Loucy (cell line): ENCODE measurements at regions not wholly inside any gene's neighbourhood (a gene's known extent, or its start where the extent isn't known, plus 50 kb on each side); places are given as distances from the start of the nearest gene placed in this dataset.

Experiments
- H2AFZ ChIP-seq: fragments of 200-600 bp; sonication (generic); 2 replicates; pipeline ENCODE4 v1.6.0; 2016; ENCODE audit warnings: antibody characterized with exemption, mild to moderate bottlenecking, low read length, moderate library complexity
- H3F3A ChIP-seq: fragments of 200-600 bp; 2 replicates; pipeline ENCODE4 v1.6.0; 2016; ENCODE audit warnings: antibody characterized with exemption, low read depth, mild to moderate bottlenecking
- H3K27me3 ChIP-seq: fragments of 200-600 bp; sonication (generic); 2 replicates; pipeline ENCODE4 v1.6.1; 2014; ENCODE audit warnings: low read length, mild to moderate bottlenecking; ENCODE audit not compliant: insufficient read depth, poor library complexity, severe bottlenecking
- H3K36me3 ChIP-seq: fragments of 200-600 bp; sonication (generic); 2 replicates; pipeline ENCODE4 v1.6.1; 2016; ENCODE audit warnings: low read length; ENCODE audit not compliant: insufficient read depth
- H3K4me1 ChIP-seq: fragments of 200-600 bp; sonication (generic); 2 replicates; pipeline ENCODE4 v1.5.1; 2014; ENCODE audit warnings: low read length, mild to moderate bottlenecking; ENCODE audit not compliant: insufficient read depth, poor library complexity, severe bottlenecking
- H3K4me2 ChIP-seq: fragments of 200-600 bp; sonication (generic); 2 replicates; pipeline ENCODE4 v1.6.0; 2014; ENCODE audit warnings: antibody characterized with exemption, low read length, low read depth, mild to moderate bottlenecking; ENCODE audit not compliant: poor library complexity, severe bottlenecking
- H3K4me3 ChIP-seq: fragments of 200-600 bp; sonication (generic); 2 replicates; pipeline ENCODE4 v1.5.1; 2014; ENCODE audit warnings: low read length, mild to moderate bottlenecking, mixed read lengths; ENCODE audit not compliant: poor library complexity, severe bottlenecking
- H3K79me2 ChIP-seq: fragments of 200-600 bp; sonication (generic); 2 replicates; pipeline ENCODE4 v1.6.1; 2014; ENCODE audit warnings: low read length; ENCODE audit not compliant: insufficient read depth
- H3K9ac ChIP-seq: fragments of 200-600 bp; sonication (generic); 2 replicates; pipeline ENCODE4 v1.6.0; 2014; ENCODE audit warnings: mild to moderate bottlenecking, low read depth, low read length, moderate library complexity; ENCODE audit not compliant: poor library complexity, severe bottlenecking
- H3K9me2 ChIP-seq: fragments of 200-600 bp; sonication (generic); replicated peaks from 2 replicates; pipeline ENCODE4 v1.6.1; 2016; ENCODE audit warnings: low read depth, low read length, mixed read lengths
- H3K9me3 ChIP-seq: fragments of 200-600 bp; sonication (generic); 2 replicates; pipeline ENCODE4 v1.6.1; 2014; ENCODE audit warnings: mild to moderate bottlenecking, antibody characterized with exemption, low read length, low read depth; ENCODE audit not compliant: insufficient read depth
- H4K20me1 ChIP-seq: fragments of 200-600 bp; sonication (generic); 2 replicates; pipeline ENCODE4 v1.6.0; 2014; ENCODE audit warnings: antibody characterized with exemption, low read length, mild to moderate bottlenecking; ENCODE audit not compliant: insufficient read depth, poor library complexity, severe bottlenecking
- CTCF ChIP-seq: fragments of 200-600 bp; sonication (generic); conservative IDR thresholded peaks from 2 replicates; pipeline ENCODE4 v1.5.1; 2014; ENCODE audit warnings: mild to moderate bottlenecking, antibody characterized with exemption, low read length
- EZH2phosphoT487 ChIP-seq: fragments of 200-600 bp; IDR thresholded peaks from 2 replicates; pipeline ENCODE4 v1.6.1; 2018; ENCODE audit warnings: antibody characterized with exemption, mild to moderate bottlenecking, moderate library complexity, borderline replicate concordance

GRCh38 chr5:167785106-167785505 lies 506.3 kb upstream of the WWC1 start:
- Histone ChIP-seq H3K36me3 (no peaks in the 10 kb centered on the region), H3K4me1 (no peaks in the 10 kb centered on the region), H3K9me3 (no peaks in the 10 kb centered on the region), H3F3A (no peaks in the 10 kb centered on the region), H2AFZ (no peak overlapping the region), H3K4me2 (no peak overlapping the region), H3K9ac (no peak overlapping the region), H3K27me3 (no peaks in the 10 kb centered on the region), H3K79me2 (no peaks in the 10 kb centered on the region), H3K4me3 (no peak overlapping the region), H3K9me2 (no peaks in the 10 kb centered on the region), H4K20me1 (no peaks in the 10 kb centered on the region)
- no peak for TF ChIP-seq EZH2phosphoT487

- Histone ChIP-seq H3K27me3 (no peaks in the 10 kb centered on the region), H3K4me1 (no peaks in the 10 kb centered on the region), H3K9ac (no peak overlapping the region)
Observed at GRCh38 chr5:167785901-167786300, 505.5 kb upstream of the WWC1 start.

GRCh38 chr5:167786871-167787578 lies 504.4 kb upstream of the WWC1 start:
- H3K4me3 ChIP-seq = no peak overlapping the region
- H3F3A ChIP-seq = no peaks in the 10 kb centered on the region
- no peak overlapping the region for H3K4me2 ChIP-seq
- no peaks in the 10 kb centered on the region for H3K9me3 ChIP-seq
- H2AFZ ChIP-seq = no peak overlapping the region
- H3K9ac ChIP-seq = no peak overlapping the region
- TF ChIP-seq EZH2phosphoT487 (no peak), CTCF (no peak)
- no peaks in the 10 kb centered on the region for H3K79me2 ChIP-seq
- no peaks in the 10 kb centered on the region for H3K9me2 ChIP-seq
- H3K4me1 ChIP-seq = no peaks in the 10 kb centered on the region
- no peaks in the 10 kb centered on the region for H3K27me3 ChIP-seq
- no peaks in the 10 kb centered on the region for H3K36me3 ChIP-seq
- H4K20me1 ChIP-seq = no peaks in the 10 kb centered on the region

More at GRCh38 chr5:167785901-167786300, 505.5 kb upstream of the WWC1 start:
- Histone ChIP-seq H3F3A (no peaks in the 10 kb centered on the region), H3K4me2 (no peak overlapping the region), H3K4me3 (no peak overlapping the region), H4K20me1 (no peaks in the 10 kb centered on the region), H3K79me2 (no peaks in the 10 kb centered on the region), H2AFZ (no peak overlapping the region), H3K9me2 (no peaks in the 10 kb centered on the region), H3K36me3 (no peaks in the 10 kb centered on the region), H3K9me3 (no peaks in the 10 kb centered on the region)
- TF ChIP-seq EZH2phosphoT487 = no peak
- no peak for TF ChIP-seq CTCF

GRCh38 chr5:167790045-167790444 lies 501.4 kb upstream of the WWC1 start:
- Histone ChIP-seq H3K9me3 (no peaks in the 10 kb centered on the region), H3K4me1 (no peaks in the 10 kb centered on the region), H3K9me2 (no peaks in the 10 kb centered on the region), H3K9ac (no peak overlapping the region), H3K4me3 (no peak overlapping the region), H3K36me3 (no peaks in the 10 kb centered on the region), H3K4me2 (no peak overlapping the region), H4K20me1 (no peaks in the 10 kb centered on the region), H3K27me3 (no peaks in the 10 kb centered on the region), H3F3A (no peaks in the 10 kb centered on the region), H3K79me2 (no peaks in the 10 kb centered on the region), H2AFZ (no peak overlapping the region)
- TF ChIP-seq EZH2phosphoT487 = no peak
- TF ChIP-seq CTCF = no peak
